HFFc6 (cell line): ENCODE measurements at regions not wholly inside any gene's neighbourhood (a gene's known extent, or its start where the extent isn't known, plus 50 kb on each side); places are given as distances from the start of the nearest gene placed in this dataset.

Source experiments
- DNase-seq: peaks from one replicate; pipeline ENCODE4 v3.0.0-alpha.2; 2018
- H3K27ac Mint-ChIP-seq: 2 replicates; pipeline ENCODE4 v1.8.0; 2020; ENCODE audit warnings: mild to moderate bottlenecking, mixed read lengths
- H3K27me3 Mint-ChIP-seq: 2 replicates; pipeline ENCODE4 v1.8.0; 2021; ENCODE audit warnings: mild to moderate bottlenecking, moderate library complexity, mixed read lengths; ENCODE audit not compliant: insufficient read depth
- H3K36me3 Mint-ChIP-seq: 2 replicates; pipeline ENCODE4 v1.8.0; 2021; ENCODE audit warnings: low read depth, mixed read lengths
- H3K4me1 Mint-ChIP-seq: 2 replicates; pipeline ENCODE4 v1.8.0; 2020; ENCODE audit warnings: low read depth, mixed read lengths
- H3K4me3 Mint-ChIP-seq: 2 replicates; pipeline ENCODE4 v1.8.0; 2020; ENCODE audit warnings: mild to moderate bottlenecking, moderate library complexity, mixed read lengths
- H3K9me3 Mint-ChIP-seq: 2 replicates; pipeline ENCODE4 v1.8.0; 2020; ENCODE audit warnings: mild to moderate bottlenecking, mixed read lengths
- TF ChIP-seq, protein P1 (sequence below): fragments of 200-600 bp; sonication (generic); IDR thresholded peaks from 2 replicates; pipeline ENCODE4 v1.5.0; 2021; ENCODE audit warnings: antibody characterized with exemption, mild to moderate bottlenecking

DNA sequence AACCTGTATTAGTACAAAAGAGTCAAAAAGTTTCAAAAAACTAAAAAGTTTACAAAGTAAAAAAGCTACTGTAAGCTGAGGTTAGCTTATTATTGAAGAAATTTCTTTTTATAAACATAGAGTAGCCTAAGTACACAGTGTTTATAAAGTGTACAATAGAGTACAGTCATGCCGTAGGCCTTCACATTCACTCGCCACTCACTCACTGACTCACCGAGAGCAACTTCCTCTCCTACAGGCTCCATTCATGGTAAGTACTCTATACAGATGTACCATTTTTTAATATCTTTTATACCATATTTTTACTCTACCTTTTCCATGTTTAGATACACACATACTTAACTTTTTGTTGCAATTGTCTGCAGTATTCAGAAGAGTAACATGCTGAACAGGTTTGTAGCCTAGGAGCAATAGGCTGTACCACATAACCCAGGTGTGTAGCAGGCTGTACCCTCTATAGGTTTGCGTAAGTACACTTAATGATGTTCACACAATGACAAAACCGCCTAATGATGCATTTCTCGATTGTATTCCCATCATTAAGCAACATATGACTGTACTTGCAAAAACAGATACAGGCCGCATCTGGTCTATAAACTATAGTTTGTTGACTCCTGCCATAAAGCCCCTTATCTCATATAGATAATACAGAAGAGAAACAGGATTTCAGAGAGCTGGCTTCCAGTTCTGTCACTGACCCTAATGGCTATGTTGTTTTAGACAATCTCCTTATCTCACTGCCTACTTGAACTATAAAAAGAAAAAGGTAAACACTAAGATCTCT is 438.8 kb downstream of the HTR7 start:
- Mint-ChIP-seq H3K4me3 (no peak overlapping the region), H3K27me3 (no peaks in the 10 kb centered on the region), H3K27ac (no peak overlapping the region), H3K4me1 (peaks cover 23% of the 10 kb centered on the region), H3K36me3 (peaks cover 7% of the 10 kb centered on the region), H3K9me3 (peaks cover 14% of the 10 kb centered on the region)
- DNase-seq = peak; percentile 78
- TF ChIP-seq, protein P1, sequence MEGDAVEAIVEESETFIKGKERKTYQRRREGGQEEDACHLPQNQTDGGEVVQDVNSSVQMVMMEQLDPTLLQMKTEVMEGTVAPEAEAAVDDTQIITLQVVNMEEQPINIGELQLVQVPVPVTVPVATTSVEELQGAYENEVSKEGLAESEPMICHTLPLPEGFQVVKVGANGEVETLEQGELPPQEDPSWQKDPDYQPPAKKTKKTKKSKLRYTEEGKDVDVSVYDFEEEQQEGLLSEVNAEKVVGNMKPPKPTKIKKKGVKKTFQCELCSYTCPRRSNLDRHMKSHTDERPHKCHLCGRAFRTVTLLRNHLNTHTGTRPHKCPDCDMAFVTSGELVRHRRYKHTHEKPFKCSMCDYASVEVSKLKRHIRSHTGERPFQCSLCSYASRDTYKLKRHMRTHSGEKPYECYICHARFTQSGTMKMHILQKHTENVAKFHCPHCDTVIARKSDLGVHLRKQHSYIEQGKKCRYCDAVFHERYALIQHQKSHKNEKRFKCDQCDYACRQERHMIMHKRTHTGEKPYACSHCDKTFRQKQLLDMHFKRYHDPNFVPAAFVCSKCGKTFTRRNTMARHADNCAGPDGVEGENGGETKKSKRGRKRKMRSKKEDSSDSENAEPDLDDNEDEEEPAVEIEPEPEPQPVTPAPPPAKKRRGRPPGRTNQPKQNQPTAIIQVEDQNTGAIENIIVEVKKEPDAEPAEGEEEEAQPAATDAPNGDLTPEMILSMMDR = no peak

DNA sequence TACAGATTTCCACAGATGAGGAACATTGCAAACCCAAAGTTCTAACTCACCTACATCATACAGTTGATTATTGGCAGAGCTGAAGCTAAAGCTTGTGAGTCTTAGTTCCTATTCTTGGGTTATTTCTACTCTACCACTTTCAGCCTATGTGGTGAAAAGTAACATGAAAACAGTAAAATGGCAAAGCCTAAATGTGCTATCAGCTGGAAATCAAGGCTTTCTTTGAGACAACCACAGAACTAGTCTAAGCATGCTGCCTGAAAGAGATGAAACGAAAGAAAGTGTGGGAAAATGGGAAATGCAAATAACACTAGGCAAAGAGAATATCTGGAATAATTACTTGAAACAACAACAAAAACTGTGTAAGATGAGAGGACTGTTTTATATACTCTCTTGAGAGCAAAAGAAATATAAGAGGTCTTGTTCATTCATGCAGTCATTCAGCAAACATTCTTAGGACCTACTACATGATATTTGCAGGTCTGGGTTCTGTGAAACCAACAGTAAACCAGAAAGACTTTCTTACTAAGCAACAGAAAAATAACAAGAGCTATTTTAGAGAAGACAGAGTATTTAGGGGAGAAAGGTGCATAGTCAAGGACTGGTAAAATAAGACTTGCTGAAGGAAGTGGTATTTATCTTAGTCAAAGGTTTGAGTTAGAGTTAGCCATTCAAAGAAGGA is 437.1 kb downstream of the HTR7 start:
- H3K27me3 Mint-ChIP-seq = no peaks in the 10 kb centered on the region
- no peak for DNase-seq
- no peak overlapping the region for H3K27ac Mint-ChIP-seq
- peaks cover 8% of the 10 kb centered on the region for H3K36me3 Mint-ChIP-seq
- peaks cover 18% of the 10 kb centered on the region for H3K9me3 Mint-ChIP-seq
- no peak overlapping the region for H3K4me3 Mint-ChIP-seq
- peaks cover 35% of the 10 kb centered on the region for H3K4me1 Mint-ChIP-seq
- TF ChIP-seq, protein P1 = no peak

DNA sequence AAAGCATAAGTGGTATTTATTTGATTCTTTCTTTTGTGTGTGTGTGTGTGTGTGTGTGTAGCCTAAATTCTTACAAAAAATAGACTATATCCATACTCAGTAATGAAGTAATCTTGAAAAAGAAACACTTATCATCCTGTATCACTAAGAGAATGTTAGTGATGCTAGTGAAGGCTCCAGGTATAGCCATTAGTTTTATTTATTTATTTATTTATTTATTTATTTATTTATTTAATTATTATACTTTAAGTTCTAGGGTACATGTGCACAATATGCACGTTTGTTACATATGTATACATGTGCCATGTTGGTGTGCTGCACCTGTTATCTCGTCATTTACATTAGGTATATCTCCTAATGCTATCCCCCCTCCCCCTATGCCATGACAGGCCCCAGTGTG is 436.0 kb downstream of the HTR7 start:
- TF ChIP-seq, protein P1 = no peak
- DNase-seq = no peak
- Mint-ChIP-seq H3K36me3 (peaks cover 8% of the 10 kb centered on the region), H3K9me3 (peaks cover 18% of the 10 kb centered on the region), H3K27ac (no peak overlapping the region), H3K27me3 (no peaks in the 10 kb centered on the region), H3K4me3 (no peak overlapping the region), H3K4me1 (peaks cover 32% of the 10 kb centered on the region)

DNA sequence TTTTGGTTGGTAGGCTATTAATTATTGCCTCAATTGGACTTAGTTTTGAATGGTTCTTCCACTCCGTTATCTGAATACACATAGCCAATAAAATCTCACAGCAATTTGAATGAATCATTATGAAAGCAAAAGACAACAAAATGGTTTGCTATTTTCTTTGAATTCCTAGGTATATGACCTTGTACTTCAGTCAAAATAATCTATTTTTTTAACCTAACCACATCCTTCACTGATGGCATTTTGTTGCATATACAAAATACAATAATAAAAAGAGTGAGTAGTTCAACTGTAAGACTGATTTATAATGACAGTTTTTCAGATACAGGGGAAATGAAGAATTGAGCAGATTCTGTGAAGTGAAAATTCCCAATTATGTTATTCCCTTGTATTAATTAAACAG is 433.1 kb downstream of the HTR7 start:
- Mint-ChIP-seq H3K27me3 (no peaks in the 10 kb centered on the region), H3K9me3 (peaks cover 18% of the 10 kb centered on the region), H3K27ac (no peak overlapping the region), H3K4me3 (no peak overlapping the region), H3K36me3 (peaks cover 8% of the 10 kb centered on the region), H3K4me1 (peaks cover 12% of the 10 kb centered on the region)
- TF ChIP-seq, protein P1 = no peak
- peak; percentile 32 for DNase-seq

DNA sequence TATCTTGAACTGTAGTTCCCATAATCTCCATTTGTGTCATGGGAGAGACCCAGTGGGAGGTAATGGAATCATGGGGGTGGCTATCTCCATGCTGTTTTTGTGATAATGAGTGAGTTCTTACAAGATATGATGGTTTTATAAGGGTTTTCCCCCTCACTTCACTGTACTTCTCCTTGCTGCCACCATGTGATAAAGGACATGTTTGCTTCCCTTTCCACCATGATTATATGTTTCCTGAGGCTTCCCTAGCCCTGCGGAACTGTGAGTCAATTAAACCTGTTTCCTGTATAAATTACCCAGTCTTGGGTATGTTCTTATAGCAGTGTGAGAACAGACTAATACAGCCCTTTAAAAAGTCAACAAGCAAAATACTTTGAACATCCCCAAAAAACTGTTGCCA is 427.7 kb downstream of the HTR7 start:
- no peak overlapping the region for H3K27ac Mint-ChIP-seq
- peaks cover 5% of the 10 kb centered on the region; the same call in 1 of the 2 replicates for H3K9me3 Mint-ChIP-seq
- DNase-seq = no peak
- TF ChIP-seq, protein P1 = no peak
- H3K4me3 Mint-ChIP-seq = no peak overlapping the region
- peaks cover 2% of the 10 kb centered on the region; the same call in 1 of the 2 replicates for H3K27me3 Mint-ChIP-seq
- no peaks in the 10 kb centered on the region for H3K36me3 Mint-ChIP-seq
- H3K4me1 Mint-ChIP-seq = peaks cover 4% of the 10 kb centered on the region; the same call in 1 of the 2 replicates
